Activated T-helper 2 cell treated with anti-CD3 and anti-CD28 coated beads, Interferon-gamma antibody, Interleukin-2, Interleukin-4, amounts not matched to agents 10 μg/mL and 5 μg/mL and 100 μg/mL, durations not matched to agents 14 hours and 24 hours and 36 hours (primary cell): ENCODE measurements at regions not wholly inside any gene's neighbourhood (a gene's known extent, or its start where the extent isn't known, plus 50 kb on each side); places are given as distances from the start of the nearest gene placed in this dataset.

Experiments
- DNase-seq: peaks from one replicate; pipeline ENCODE4 v3.0.0; 2021; ENCODE audit warnings: low spot score
- H3K27ac Mint-ChIP-seq: one replicate; pipeline ENCODE4 v1.8.0; 2021; ENCODE audit warnings: mixed read lengths
- H3K27me3 Mint-ChIP-seq: one replicate; pipeline ENCODE4 v1.8.0; 2021; ENCODE audit warnings: low read depth, mixed read lengths
- H3K36me3 Mint-ChIP-seq: one replicate; pipeline ENCODE4 v1.8.0; 2021; ENCODE audit warnings: low read depth, mixed read lengths
- H3K4me1 Mint-ChIP-seq: one replicate; pipeline ENCODE4 v1.8.0; 2021; ENCODE audit warnings: low read depth, mixed read lengths
- H3K4me3 Mint-ChIP-seq: one replicate; pipeline ENCODE4 v1.8.0; 2021; ENCODE audit warnings: low read depth, mild to moderate bottlenecking, moderate library complexity, mixed read lengths
- H3K9me3 Mint-ChIP-seq: one replicate; pipeline ENCODE4 v1.8.0; 2021; ENCODE audit warnings: mixed read lengths
- intact Hi-C: fragments of 100-400 bp; cut with micrococcal nuclease; formaldehyde crosslinking; loops from one replicate; pipeline ENCODE4 v1.15.1; 2023

GRCh38 chr2:103734911-103735310, 973.1 kb downstream of the TMEM182 start:
- intact Hi-C loops = no loop called here
- Mint-ChIP-seq H3K4me1 (no peaks in the 10 kb centered on the region), H3K27me3 (no peaks in the 10 kb centered on the region), H3K9me3 (peaks cover 55% of the 10 kb centered on the region), H3K4me3 (no peak overlapping the region), H3K36me3 (no peaks in the 10 kb centered on the region), H3K27ac (no peak overlapping the region)
- DNase-seq = no peak

GRCh38 chr2:103738108-103738507, 976.3 kb downstream of the TMEM182 start:
- Mint-ChIP-seq H3K36me3 (no peaks in the 10 kb centered on the region), H3K9me3 (peaks cover 40% of the 10 kb centered on the region), H3K4me3 (no peak overlapping the region), H3K27ac (no peak overlapping the region), H3K27me3 (no peaks in the 10 kb centered on the region), H3K4me1 (no peaks in the 10 kb centered on the region)
- intact Hi-C loops = no loop called here
- no peak for DNase-seq

DNA sequence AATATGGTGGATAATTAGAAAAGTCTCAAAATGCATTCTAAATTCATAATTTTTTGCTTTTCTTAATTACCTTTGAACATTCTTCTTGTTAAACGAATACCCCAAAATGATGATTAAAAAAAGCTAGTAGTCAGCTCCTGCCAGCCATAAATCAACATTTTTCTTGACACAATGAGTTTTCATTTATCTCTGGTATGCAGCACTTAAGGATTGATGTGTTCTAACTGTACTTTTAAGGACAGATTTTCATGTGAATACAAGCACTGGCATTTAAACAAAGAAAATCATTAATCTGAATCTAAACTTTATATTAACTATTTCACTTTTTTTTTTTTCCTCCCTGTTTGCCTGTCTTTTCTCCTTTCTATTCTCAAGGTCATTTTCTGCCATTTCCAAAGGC, 976.8 kb downstream of the TMEM182 start:
- H3K27me3 Mint-ChIP-seq = no peaks in the 10 kb centered on the region
- no peak overlapping the region for H3K4me3 Mint-ChIP-seq
- H3K36me3 Mint-ChIP-seq = no peaks in the 10 kb centered on the region
- H3K9me3 Mint-ChIP-seq = peaks cover 37% of the 10 kb centered on the region
- H3K27ac Mint-ChIP-seq = no peak overlapping the region
- DNase-seq = no peak
- no peaks in the 10 kb centered on the region for H3K4me1 Mint-ChIP-seq
- intact Hi-C loops = no loop called here

- intact Hi-C loops = no loop called here
- no peak for DNase-seq
- Mint-ChIP-seq H3K36me3 (no peaks in the 10 kb centered on the region), H3K9me3 (peaks cover 37% of the 10 kb centered on the region), H3K27ac (no peak overlapping the region), H3K4me1 (no peaks in the 10 kb centered on the region), H3K4me3 (no peak overlapping the region), H3K27me3 (no peaks in the 10 kb centered on the region)
Observed at GRCh38 chr2:103739186-103739585, 977.4 kb downstream of the TMEM182 start.

DNA sequence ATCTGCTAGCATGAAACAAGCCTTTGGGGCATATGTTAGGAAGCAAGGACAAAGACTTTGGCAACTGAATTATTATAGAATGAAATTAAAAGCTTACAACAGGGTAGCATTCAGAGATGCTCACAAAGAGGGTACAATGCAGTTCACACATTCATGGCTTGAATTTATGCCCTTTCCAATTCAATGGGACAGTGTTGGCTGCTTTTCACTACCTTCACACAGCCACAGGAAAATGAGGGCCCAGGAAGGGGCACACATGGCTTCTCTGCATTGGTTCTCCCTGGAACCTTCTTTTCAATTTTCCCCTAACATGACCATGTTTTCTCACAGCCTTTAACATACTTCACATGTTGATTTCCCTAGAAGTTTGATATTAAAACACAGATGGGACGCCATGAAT, 978.1 kb downstream of the TMEM182 start:
- intact Hi-C loops = no loop called here
- no peaks in the 10 kb centered on the region for H3K27me3 Mint-ChIP-seq
- peaks cover 31% of the 10 kb centered on the region for H3K9me3 Mint-ChIP-seq
- no peak overlapping the region for H3K27ac Mint-ChIP-seq
- H3K4me1 Mint-ChIP-seq = no peaks in the 10 kb centered on the region
- no peak overlapping the region for H3K4me3 Mint-ChIP-seq
- H3K36me3 Mint-ChIP-seq = no peaks in the 10 kb centered on the region
- no peak for DNase-seq

- intact Hi-C loops = no loop called here
- no peak overlapping the region for H3K27ac Mint-ChIP-seq
- no peaks in the 10 kb centered on the region for H3K4me1 Mint-ChIP-seq
- H3K4me3 Mint-ChIP-seq = no peak overlapping the region
- H3K9me3 Mint-ChIP-seq = peaks cover 29% of the 10 kb centered on the region
- no peaks in the 10 kb centered on the region for H3K27me3 Mint-ChIP-seq
- no peaks in the 10 kb centered on the region for H3K36me3 Mint-ChIP-seq
- DNase-seq = no peak
Observed at GRCh38 chr2:103740631-103741030, 978.8 kb downstream of the TMEM182 start.

DNA sequence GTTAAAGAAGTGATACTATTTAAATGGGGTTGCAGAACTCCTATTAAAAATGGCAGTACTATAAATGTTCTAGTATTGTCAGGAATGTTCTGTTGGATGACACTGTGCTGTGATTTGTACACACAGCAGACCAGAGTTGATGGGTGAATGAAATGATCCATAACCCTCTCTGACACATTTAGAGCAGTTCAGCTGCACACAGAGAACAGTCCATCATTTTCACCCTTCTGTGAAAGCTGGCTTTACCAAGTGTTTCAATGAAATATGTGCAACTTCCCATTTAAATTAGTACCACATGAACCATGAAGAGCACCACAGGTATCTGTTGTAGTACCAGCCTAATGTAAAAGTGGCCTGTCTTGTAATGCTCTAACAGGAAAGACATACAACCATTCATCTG, 981.4 kb downstream of the TMEM182 start:
- Mint-ChIP-seq H3K4me1 (no peaks in the 10 kb centered on the region), H3K9me3 (peaks cover 10% of the 10 kb centered on the region), H3K4me3 (no peak overlapping the region), H3K27ac (no peak overlapping the region), H3K36me3 (no peaks in the 10 kb centered on the region), H3K27me3 (no peaks in the 10 kb centered on the region)
- intact Hi-C loops = no loop called here
- no peak for DNase-seq

DNA sequence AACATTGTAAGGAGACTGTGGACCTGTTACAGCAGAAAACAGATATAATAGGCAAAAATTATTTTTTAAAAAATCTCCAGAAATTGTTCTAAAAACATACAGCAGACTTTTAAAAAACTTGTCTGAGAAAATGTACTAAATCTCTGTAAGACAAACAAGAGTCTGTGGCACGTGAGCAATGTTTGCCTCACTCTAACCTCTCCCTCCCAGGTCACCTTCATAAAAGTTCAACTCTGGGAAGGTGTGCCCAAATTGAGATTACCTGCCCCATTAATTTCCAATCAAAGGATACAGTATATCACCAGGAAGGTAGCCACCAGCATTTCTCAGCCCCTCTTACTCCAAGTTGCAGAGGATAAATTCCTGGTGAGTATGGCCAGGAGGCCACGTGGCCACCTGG, 992.7 kb downstream of the TMEM182 start:
- no peak overlapping the region for H3K4me3 Mint-ChIP-seq
- H3K4me1 Mint-ChIP-seq = no peaks in the 10 kb centered on the region
- H3K27ac Mint-ChIP-seq = no peak overlapping the region
- H3K27me3 Mint-ChIP-seq = no peaks in the 10 kb centered on the region
- peaks cover 12% of the 10 kb centered on the region for H3K9me3 Mint-ChIP-seq
- intact Hi-C loops = no loop called here
- no peaks in the 10 kb centered on the region for H3K36me3 Mint-ChIP-seq
- no peak for DNase-seq

DNA sequence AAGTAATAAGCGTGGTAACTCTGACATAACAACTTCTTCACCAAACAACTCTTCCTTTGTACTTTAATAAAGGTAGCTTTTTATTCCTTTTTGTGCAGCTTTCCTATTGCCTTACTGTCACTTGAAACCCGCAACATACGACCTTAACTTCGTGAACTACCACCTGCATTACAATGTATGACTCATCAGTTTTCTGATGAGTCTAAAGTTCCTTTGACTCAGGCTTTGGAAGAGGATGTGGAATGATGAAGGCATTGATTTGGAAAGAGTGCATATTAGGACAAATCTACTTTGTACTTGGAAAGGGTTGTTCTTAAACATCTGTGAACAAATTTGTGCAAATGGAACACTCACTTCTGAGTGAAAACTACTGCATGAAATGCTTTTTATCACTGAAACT, 1012.1 kb downstream of the TMEM182 start:
- intact Hi-C loops = no loop called here
- no peaks in the 10 kb centered on the region for H3K36me3 Mint-ChIP-seq

DNA sequence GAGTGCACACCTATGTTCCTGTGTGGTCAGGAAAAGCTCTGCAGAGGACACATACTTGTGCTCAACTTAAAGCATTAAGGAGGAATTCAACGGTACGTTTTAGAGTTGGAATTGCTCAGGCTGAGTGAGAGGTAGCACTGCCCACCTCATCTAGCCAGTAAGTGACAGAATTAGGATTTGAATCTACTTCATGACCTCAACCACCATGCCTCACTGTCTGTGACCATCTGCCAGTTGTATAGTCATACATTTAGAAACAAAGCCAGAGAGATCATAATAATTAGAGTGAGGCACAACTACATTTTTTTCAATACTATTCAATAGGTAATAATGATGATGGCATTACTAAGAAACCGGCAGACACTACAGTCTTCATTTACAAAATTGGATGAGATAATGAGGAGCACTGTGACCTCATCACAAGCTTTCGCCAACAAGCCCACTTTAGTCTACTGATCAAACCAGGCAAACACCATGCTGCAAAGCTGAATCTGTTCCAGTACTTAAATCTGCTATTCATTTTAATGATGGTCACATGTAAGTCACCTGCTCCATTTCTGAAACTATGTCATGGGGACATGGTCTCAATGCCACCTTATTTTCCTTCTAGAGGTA, 1018.4 kb downstream of the TMEM182 start:
- no peak for DNase-seq
- intact Hi-C loops = no loop called here
- no peaks in the 10 kb centered on the region for H3K27me3 Mint-ChIP-seq
- no peak overlapping the region for H3K27ac Mint-ChIP-seq
- no peak overlapping the region for H3K4me3 Mint-ChIP-seq
- no peaks in the 10 kb centered on the region for H3K9me3 Mint-ChIP-seq
- no peaks in the 10 kb centered on the region for H3K4me1 Mint-ChIP-seq
- H3K36me3 Mint-ChIP-seq = no peaks in the 10 kb centered on the region

More for the DNA sequence above, 1012.1 kb downstream of the TMEM182 start:
- DNase-seq = no peak
- H3K4me3 Mint-ChIP-seq = no peak overlapping the region
- no peak overlapping the region for H3K27ac Mint-ChIP-seq
- H3K9me3 Mint-ChIP-seq = peaks cover 5% of the 10 kb centered on the region
- H3K4me1 Mint-ChIP-seq = no peaks in the 10 kb centered on the region
- H3K27me3 Mint-ChIP-seq = no peaks in the 10 kb centered on the region

GRCh38 chr2:103781313-103781712, 1019.5 kb downstream of the TMEM182 start:
- H3K9me3 Mint-ChIP-seq = no peaks in the 10 kb centered on the region
- H3K4me1 Mint-ChIP-seq = no peaks in the 10 kb centered on the region
- H3K4me3 Mint-ChIP-seq = no peak overlapping the region
- H3K27me3 Mint-ChIP-seq = no peaks in the 10 kb centered on the region
- DNase-seq = no peak
- H3K27ac Mint-ChIP-seq = no peak overlapping the region
- intact Hi-C loops = no loop called here
- H3K36me3 Mint-ChIP-seq = no peaks in the 10 kb centered on the region

DNA sequence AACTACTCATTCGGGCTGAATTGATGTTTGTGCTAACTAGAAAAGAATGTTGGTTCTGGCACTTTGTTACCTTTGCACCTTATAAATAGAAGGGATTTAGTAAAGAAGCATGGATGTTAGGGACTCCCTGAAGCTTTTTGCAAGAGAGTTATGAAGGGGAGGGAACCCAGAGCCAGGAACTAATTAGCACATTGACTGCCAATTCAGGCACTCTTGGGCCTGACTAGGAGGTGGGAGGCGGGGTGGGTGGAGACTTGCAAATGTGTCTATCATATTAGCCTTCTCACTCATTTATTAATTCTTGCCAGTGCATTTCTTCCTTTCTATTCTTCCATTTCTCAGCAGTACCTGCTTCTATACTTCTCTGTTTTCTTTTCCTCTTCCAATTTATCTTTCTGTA, 1022.4 kb downstream of the TMEM182 start:
- H3K27me3 Mint-ChIP-seq = no peaks in the 10 kb centered on the region
- H3K27ac Mint-ChIP-seq = no peak overlapping the region
- H3K4me1 Mint-ChIP-seq = no peaks in the 10 kb centered on the region
- intact Hi-C loops = no loop called here
- no peak overlapping the region for H3K4me3 Mint-ChIP-seq
- H3K9me3 Mint-ChIP-seq = no peaks in the 10 kb centered on the region
- no peaks in the 10 kb centered on the region for H3K36me3 Mint-ChIP-seq
- DNase-seq = no peak

DNA sequence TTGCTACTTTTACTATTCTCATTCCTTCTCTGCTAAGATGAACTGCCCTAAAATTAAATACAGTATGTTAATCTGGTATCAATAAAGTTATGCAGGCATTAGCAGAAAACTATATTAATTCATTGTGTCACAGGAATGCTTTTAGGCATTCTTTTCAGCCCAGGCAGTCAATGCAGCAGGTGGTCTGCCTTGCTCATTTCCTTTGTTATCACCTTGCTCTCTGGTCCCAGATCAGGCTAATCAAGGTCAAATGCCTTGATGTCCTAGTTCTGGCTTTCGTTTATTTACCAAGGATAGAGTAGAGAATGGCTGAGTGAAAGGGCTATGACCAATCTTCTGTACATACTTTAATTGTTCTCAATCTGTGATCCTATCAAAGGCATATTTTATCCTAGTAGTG, 1023.6 kb downstream of the TMEM182 start:
- Mint-ChIP-seq H3K36me3 (no peaks in the 10 kb centered on the region), H3K4me3 (no peak overlapping the region), H3K27me3 (no peaks in the 10 kb centered on the region), H3K27ac (no peak overlapping the region), H3K9me3 (no peaks in the 10 kb centered on the region), H3K4me1 (no peaks in the 10 kb centered on the region)
- intact Hi-C loops = no loop called here
- no peak for DNase-seq

DNA sequence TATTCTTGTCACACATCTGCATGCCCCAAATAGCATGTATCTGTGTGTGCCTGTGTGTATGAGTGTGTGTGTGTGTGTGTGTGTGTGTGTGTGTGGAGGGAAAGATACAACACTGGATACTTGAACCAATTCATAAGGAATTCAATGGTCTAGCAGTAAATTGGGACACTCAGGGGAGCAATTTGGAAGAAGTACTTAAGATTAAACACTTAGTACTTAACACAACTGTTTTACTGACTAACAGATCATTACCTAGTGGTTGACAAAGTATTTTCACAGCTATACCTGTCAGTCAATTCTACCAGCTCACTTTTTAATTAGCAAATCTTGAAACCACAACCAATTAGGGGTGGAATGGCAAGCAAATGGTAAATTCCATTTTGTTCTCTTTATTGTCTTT, 1024.1 kb downstream of the TMEM182 start:
- Mint-ChIP-seq H3K36me3 (no peaks in the 10 kb centered on the region), H3K4me3 (no peak overlapping the region), H3K4me1 (no peaks in the 10 kb centered on the region), H3K27ac (no peak overlapping the region), H3K27me3 (no peaks in the 10 kb centered on the region), H3K9me3 (no peaks in the 10 kb centered on the region)
- intact Hi-C loops = no loop called here
- DNase-seq = no peak
